ENCODE measurements at regions not wholly inside any gene's neighbourhood (a gene's known extent, or its start where the extent isn't known, plus 50 kb on each side); places are given as distances from the start of the nearest gene placed in this dataset.

GRCh38 chr17:13749166-13749890 lies 147.6 kb upstream of the HS3ST3A1 start:
- peaks cover 9% of the 10 kb centered on the region for H3K9me3 Mint-ChIP-seq
- H3K4me1 Mint-ChIP-seq, result peaks cover 36% of the 10 kb centered on the region
- no peak for DNase-seq (ENCODE audit: low spot score in 2 of 2, unreplicated experiment in 2 of 2)
- H3K27me3 Mint-ChIP-seq (ENCODE audit: low read depth), result peaks cover 7% of the 10 kb centered on the region
- no peaks in the 10 kb centered on the region for H3K36me3 Mint-ChIP-seq
- TF ChIP-seq, protein P1, sequence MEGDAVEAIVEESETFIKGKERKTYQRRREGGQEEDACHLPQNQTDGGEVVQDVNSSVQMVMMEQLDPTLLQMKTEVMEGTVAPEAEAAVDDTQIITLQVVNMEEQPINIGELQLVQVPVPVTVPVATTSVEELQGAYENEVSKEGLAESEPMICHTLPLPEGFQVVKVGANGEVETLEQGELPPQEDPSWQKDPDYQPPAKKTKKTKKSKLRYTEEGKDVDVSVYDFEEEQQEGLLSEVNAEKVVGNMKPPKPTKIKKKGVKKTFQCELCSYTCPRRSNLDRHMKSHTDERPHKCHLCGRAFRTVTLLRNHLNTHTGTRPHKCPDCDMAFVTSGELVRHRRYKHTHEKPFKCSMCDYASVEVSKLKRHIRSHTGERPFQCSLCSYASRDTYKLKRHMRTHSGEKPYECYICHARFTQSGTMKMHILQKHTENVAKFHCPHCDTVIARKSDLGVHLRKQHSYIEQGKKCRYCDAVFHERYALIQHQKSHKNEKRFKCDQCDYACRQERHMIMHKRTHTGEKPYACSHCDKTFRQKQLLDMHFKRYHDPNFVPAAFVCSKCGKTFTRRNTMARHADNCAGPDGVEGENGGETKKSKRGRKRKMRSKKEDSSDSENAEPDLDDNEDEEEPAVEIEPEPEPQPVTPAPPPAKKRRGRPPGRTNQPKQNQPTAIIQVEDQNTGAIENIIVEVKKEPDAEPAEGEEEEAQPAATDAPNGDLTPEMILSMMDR (IDR thresholded peaks at IDR 0.05; ENCODE audit: unreplicated experiment), result no peak
- no peak overlapping the region for H3K4me3 Mint-ChIP-seq
- H3K27ac Mint-ChIP-seq, result no peak overlapping the region

GRCh38 chr17:13749891-13750235 lies 148.1 kb upstream of the HS3ST3A1 start:
- Mint-ChIP-seq H3K27me3 (ENCODE audit: low read depth) (peaks cover 7% of the 10 kb centered on the region), H3K4me1 (peaks cover 36% of the 10 kb centered on the region), H3K4me3 (no peak overlapping the region), H3K9me3 (peaks cover 6% of the 10 kb centered on the region), H3K36me3 (no peaks in the 10 kb centered on the region), H3K27ac (peak overlapping the region; percentile 32)
- TF ChIP-seq, protein P1 (IDR thresholded peaks at IDR 0.05; ENCODE audit: unreplicated experiment), result no peak
- DNase-seq (ENCODE audit: low spot score in 2 of 2, unreplicated experiment in 2 of 2), result no peak

GRCh38 chr17:13750816-13751793 lies 149.4 kb upstream of the HS3ST3A1 start:
- Mint-ChIP-seq H3K4me3 (no peak overlapping the region), H3K27ac (peak overlapping the region; percentile 8), H3K4me1 (peaks cover 32% of the 10 kb centered on the region), H3K27me3 (ENCODE audit: low read depth) (no peaks in the 10 kb centered on the region), H3K9me3 (no peaks in the 10 kb centered on the region), H3K36me3 (no peaks in the 10 kb centered on the region)
- TF ChIP-seq, protein P1 (IDR thresholded peaks at IDR 0.05; ENCODE audit: unreplicated experiment), result no peak
- no peak for DNase-seq (ENCODE audit: low spot score in 2 of 2, unreplicated experiment in 2 of 2)

- no peak overlapping the region for H3K27ac Mint-ChIP-seq
- H3K4me3 Mint-ChIP-seq, result no peak overlapping the region
- DNase-seq (ENCODE audit: low spot score in 2 of 2, unreplicated experiment in 2 of 2), result no peak
- no peaks in the 10 kb centered on the region for H3K27me3 Mint-ChIP-seq (ENCODE audit: low read depth)
- TF ChIP-seq, protein P1 (IDR thresholded peaks at IDR 0.05; ENCODE audit: unreplicated experiment), result no peak
- H3K36me3 Mint-ChIP-seq, result no peaks in the 10 kb centered on the region
- H3K9me3 Mint-ChIP-seq, result no peaks in the 10 kb centered on the region
- peaks cover 33% of the 10 kb centered on the region for H3K4me1 Mint-ChIP-seq
Measured at GRCh38 chr17:13753154-13753553, 151.4 kb upstream of the HS3ST3A1 start.

DNA sequence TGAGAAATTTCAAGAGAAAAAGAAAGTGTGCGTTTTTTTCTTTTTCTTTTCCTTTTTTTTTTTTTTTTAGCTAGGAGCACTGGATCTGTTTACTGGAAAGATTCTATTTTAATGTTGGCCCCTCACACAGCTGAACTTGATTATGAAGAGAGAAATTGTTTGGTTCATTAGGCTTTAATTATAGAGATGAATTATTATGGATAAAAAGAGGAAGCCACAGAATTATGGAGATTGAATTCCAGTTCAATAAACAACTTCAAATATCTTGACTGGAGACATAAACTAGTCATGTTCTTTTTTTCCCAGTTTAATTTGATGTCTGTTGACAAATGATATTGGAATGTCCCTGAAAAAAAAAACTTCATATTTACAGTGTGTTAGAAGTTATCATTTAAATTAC lies 152.0 kb upstream of the HS3ST3A1 start:
- DNase-seq (ENCODE audit: low spot score in 2 of 2, unreplicated experiment in 2 of 2), result no peak
- no peak overlapping the region for H3K4me3 Mint-ChIP-seq
- no peaks in the 10 kb centered on the region for H3K36me3 Mint-ChIP-seq
- H3K27ac Mint-ChIP-seq, result no peak overlapping the region
- H3K4me1 Mint-ChIP-seq, result peaks cover 34% of the 10 kb centered on the region
- no peaks in the 10 kb centered on the region for H3K9me3 Mint-ChIP-seq
- no peaks in the 10 kb centered on the region for H3K27me3 Mint-ChIP-seq (ENCODE audit: low read depth)
- TF ChIP-seq, protein P1 (IDR thresholded peaks at IDR 0.05; ENCODE audit: unreplicated experiment), result no peak

Data from mesothelial cell of epicardium (in vitro differentiated cells).